GM19452 (cell line): ENCODE measurements at regions not wholly inside any gene's neighbourhood (a gene's known extent, or its start where the extent isn't known, plus 50 kb on each side); places are given as distances from the start of the nearest gene placed in this dataset.
A peak's percentile ranks its signal among the peaks of the same experiment; 100 is the strongest.

Experiments
- ATAC-seq: cut with Tn5 transposase; IDR thresholded peaks from one replicate; pipeline ENCODE4 v1.9.1; 2021; ENCODE audit not compliant: unreplicated experiment

DNA sequence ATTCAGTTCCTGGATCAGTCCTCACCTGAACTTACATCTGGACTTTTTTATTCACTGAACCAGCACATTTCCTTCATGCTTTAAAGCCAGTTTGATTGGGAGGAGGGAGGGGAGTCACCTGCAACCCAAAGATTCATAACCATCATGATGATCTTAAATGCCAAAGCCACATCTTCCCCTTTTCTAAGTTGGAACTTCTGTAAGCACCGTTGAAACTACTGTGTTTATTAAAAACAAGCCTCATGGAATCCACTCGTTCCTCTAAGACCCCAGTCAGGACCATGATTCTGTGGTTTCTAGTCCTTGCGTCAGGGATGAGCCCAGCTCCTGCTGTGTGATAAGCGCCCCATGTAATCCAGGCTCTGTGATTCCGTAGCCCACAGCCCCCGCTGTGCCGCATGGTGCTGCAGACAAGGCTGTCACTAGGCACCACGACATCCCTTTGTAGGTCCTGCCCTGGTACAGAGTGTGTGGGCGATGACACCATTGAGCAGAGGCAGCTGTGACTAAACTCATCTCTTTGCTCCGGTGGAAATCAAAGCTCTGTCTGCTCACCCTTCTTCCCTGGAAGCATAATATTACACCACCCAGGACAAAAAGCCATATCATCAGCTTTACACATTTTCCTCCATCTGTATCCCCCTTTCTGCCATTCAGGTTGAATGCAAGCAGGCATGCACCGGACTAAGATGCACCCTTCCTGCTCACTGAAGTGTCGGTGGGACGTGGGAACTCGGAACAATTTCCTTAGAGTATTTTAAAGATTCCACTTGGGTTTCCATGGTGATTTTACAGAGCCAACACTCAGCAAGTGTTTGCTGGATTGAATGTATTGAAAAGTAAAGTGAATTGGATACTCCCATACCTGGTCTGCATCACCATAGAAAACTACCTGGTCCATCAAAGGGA is 132.0 kb upstream of the FSTL4 start:
- no peak for ATAC-seq

DNA sequence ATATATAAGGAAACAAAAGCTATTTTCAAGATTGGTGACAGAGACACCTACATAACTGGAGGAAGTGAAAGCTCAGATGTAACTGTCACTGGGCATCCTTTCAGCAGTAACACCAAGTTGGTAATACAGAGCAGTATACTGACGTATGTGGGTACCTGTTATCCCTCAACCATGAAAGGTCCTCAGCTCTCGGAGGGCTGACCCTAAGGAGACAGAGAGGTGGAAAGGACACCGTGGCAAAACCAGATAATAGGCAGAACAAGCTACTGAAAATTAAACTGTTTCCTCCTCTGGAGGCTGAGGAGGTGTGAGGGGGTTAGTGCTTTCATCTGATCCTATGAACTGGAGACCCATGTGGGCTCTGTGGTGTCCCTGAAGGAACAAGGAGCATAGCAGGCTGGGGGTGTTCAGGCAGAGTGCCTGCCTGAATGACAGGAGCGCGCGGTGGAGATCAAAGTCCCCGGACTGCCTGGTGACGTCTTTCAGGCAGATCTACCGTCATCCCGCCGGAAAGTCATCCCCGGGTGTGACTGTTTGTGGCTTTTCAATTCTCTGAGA is 130.2 kb upstream of the FSTL4 start:
- peak; percentile 77 for ATAC-seq

DNA sequence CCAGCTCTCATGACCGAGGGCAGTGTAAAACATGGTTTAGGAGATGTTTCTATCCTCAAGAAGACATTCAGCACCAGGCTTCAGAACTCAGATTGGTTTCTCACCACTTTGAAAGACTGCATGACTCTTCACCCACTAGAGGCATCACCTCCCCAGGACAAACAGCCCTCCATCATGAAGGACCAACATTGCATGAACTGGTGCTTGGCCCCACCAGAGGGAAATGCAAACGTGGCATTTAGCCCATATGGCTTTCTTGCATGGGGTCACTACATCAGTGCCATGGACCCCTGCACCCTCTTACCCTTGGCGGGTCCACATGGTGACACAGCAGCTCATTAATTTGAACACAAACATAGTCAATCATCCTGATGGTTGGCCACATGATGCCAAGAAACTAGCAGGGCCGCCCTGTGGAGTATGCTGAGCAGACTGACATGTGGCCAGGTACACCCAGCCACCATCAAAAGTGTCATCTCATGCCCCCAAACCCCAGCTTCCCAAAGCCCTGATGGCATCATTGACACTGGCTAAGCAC is 129.5 kb upstream of the FSTL4 start:
- ATAC-seq: peak; percentile 12

DNA sequence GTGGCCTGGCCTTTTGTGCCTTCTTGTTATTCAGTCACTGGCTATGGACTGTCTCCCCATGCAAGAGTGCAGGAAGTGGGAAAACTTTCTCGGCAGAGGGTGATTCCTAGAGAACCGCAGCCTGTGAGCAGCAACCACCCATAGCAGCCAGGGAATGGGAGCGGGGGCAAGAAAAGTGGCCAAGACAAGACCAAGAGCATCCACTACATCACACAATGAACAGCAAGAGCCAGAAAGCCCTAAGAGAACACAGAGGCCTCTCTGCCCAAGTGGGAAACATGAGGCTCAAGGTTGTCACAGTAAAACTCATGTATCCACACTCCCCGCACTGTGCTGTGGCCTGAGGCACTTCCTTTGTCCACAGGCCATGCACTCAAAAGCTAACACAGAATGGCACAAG is 129.1 kb upstream of the FSTL4 start:
- ATAC-seq: no peak

DNA sequence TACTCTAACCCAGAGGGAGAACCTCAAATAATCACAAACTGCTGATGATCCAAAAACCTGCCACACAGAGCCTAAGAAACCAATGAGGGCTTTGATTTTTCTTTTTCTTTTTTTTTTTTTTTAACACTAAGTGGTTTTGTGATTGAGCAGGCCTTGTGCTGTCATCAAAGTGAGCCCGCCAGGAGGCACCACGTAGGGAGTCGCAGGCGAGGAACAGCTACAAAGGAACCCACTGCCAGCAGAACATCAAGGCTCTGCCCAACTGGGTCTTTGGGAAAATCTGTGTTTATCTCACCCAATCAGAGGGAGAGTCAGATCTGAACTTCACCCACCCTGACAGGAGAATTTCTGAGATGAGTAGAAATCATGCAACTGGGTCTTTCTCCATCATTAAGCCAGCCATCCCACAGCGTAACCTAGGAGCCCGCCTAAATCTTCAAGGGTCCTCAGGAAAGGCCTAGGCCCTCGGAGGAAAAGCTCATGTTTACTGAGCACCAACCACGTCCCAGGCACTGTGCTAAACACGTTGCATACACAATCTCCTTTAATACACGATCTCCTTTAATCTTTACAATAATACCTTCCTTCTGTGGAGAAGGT is 126.9 kb upstream of the FSTL4 start:
- no peak for ATAC-seq

DNA sequence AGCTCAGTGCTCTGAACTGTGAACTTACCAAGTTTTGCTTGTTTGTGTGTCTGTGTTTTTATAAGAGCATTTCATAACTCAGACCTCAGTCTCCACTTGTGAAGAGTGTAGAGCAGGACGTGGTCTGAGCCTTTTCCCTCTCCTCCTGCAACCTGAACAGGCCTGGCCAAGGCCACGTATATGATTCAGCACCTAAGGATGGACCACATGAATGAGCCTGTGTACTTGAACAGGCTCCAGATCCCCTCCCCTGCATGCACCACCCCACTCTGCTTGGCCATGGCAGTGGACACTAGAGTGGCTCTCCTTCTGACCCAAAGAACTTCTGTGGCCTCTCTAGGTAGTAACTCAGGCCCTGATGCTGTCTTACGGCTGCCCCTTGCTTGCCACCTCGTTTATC is 125.9 kb upstream of the FSTL4 start:
- no peak for ATAC-seq

DNA sequence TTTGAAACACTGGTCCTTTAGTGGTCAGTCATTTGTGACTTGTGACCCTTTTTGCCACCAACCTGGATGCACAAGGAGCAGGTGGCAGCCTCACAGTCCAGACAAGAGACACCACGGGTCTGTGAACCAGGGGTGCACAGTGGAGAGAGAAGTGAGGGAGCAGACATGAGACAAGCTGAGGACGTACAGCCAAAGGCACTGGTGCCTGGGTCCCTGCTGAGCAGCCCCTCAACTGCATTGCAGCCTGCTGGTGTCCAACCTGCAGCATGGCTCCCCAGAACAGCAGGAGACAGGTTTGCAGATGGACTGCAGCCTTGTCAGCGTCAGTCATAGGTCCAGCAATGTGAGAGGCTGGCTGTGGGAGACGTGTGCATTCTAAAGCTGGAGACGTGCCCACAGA is 124.2 kb upstream of the FSTL4 start:
- no peak for ATAC-seq

DNA sequence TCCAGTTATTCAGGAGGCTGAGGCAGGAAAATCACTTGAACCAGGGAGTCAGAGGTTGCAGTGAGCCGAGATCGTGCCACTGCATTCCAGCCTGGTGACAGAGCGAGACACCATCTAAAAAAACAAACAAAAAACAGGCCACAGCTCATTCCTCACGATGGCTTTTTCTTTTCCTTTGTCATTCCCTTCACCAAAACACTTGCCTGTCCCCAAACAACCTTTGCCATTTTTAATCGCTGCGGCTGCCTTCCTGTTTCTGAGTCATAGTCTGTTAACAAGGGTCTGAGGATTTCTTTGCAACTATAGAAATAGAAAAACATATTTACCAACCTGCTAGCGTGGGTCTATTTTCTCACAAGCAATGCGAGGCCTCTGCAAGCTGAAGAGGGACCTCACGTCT is 123.0 kb upstream of the FSTL4 start:
- no peak for ATAC-seq

DNA sequence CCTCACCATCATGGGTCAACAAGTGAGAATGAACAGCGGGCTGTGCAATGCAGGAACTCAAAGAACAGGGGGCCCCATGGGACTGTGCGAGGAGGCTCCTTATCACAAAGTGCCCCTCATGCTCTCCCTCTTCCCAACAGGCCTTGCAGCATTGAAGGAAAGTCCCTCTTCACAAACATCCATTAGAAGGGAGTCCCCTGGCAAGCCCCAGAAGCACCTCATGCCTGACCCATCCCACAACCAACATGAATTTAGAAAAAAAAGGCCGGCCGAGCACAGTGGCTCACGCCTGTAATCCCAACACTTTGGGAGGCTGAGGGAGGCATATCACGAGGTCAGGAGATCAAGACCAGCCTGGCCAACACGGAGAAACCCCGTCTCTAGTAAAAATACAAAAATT is 122.6 kb upstream of the FSTL4 start:
- ATAC-seq: no peak

DNA sequence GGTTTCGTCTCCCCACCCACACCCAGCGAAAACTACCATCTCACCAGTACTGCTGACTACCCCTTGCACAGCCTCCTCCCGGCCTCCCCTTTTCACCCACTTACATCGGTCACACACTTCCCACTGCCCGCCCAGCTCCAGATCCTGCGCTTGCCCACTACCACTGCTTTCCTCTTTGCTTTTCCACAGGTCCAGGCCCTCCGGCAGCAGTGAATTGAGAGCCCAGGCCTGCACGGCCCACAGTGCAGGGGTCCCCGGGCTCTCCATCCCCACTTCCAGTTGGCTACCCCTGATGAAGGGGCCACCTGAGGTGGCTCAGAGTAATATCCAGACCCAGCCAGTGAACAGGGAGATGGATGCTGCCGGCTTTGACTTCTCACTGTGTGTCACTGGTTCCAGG is 120.2 kb upstream of the FSTL4 start:
- no peak for ATAC-seq

DNA sequence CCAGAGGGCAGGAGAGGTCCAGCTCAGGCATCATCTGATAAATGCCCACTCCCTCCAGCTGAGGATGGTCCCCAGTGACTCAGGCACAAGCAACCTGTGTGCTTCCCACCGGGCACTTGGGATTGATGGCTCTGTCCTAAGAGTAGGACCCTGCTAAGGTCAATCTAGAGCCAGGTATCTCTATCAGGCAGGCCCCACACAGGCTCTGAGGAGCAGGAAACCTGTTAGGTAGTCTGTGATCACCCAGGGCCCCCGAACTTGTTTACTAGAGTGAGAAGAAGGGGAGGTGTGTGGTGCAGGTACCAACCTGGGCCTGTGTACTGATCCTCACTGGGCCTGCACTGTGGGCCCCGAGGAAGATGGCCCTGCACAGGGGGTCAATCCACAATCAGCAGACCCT is 119.6 kb upstream of the FSTL4 start:
- no peak for ATAC-seq

DNA sequence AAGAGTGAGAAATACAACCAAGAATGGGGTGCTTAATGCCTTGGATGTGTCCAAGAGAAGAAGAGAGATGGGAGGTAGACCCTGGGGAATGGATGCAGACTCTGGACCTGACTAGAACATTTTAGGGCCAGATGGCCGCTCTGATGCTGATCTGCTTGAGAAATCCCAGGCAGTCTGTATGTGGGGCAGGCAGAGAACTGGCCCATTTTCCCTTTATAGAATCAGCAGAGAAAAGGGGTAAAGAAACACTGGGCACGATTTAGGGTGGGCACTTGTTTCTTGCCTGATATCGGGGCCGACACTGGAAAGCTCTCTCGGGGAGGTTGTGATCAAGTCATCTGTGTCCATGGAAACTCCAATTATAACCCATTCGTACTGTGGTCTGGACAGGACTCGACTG is 118.5 kb upstream of the FSTL4 start:
- no peak for ATAC-seq

DNA sequence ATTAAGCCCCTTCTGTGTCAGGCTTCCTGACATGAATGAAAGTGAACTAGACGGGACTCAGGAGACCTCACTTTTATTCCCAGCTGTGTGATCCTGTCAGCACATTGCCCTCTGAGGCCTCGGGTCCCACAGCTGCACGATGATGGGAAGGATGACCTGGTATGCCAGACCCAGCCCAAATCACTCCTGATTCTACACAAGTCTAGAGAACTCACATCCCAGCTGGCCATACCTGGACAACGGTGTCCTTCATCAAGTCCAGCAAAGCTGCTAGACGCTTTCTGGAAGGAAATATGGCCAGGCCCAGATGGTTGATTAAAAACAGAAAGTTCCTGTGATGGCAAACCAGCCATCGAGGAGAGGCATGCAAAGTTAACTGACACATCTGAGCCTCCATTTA is 118.0 kb upstream of the FSTL4 start:
- no peak for ATAC-seq

DNA sequence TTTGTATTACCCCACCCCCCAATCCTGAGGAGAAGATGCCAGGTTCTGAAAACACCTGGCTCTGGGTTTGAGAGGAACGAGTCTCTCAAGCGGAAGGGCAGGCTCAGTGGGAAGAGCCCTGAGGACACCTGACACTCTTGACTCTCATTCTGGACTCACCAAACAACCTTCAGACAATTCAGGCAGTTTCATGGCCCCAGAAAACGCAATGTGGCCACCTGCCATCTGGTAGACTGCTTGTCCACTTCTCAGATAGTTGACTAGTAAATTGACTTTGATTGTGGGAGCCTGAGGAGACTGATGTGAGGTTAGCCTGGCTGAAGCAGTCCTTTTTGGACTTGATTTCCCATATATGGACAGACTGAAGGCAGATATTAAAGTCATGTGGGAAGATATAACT is 117.5 kb upstream of the FSTL4 start:
- no peak for ATAC-seq

DNA sequence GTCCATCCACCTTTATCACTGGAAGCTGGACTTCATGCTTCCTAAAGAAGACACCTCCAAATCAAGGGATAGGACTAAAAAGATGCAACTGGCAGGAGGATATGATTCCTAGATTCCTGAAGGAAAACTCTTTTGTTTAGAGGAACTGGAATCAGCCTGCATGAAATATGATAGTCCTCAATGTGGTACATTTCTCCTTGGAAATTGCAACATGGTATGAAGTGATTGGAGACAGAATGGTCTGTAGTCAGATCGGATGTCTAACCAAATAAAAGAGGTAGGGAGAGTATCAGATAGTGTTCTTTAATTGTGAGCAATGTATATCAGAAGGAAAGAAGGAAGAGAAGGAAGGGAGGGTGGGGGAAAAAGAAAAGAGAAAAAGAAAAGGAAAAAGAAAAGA is 116.1 kb upstream of the FSTL4 start:
- ATAC-seq: no peak

DNA sequence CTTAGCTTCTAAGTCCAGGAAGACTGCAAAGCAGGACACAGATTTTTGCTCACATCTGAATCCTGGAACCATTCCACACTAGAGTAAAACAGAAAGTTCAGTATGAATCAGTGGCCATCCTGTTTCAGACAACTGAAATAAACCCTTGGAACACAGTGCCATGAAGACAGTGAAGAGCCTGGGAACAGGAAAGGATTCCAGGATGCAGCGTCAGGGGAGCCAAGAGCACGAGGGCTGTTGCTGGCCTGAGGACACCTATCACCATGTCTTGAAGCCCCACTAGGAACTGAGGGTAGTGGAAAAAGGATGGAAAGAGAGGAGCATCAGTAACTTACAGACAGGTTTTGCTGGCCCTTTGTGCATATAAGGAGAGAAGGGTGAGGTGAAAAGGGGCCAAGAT is 115.3 kb upstream of the FSTL4 start:
- no peak for ATAC-seq

DNA sequence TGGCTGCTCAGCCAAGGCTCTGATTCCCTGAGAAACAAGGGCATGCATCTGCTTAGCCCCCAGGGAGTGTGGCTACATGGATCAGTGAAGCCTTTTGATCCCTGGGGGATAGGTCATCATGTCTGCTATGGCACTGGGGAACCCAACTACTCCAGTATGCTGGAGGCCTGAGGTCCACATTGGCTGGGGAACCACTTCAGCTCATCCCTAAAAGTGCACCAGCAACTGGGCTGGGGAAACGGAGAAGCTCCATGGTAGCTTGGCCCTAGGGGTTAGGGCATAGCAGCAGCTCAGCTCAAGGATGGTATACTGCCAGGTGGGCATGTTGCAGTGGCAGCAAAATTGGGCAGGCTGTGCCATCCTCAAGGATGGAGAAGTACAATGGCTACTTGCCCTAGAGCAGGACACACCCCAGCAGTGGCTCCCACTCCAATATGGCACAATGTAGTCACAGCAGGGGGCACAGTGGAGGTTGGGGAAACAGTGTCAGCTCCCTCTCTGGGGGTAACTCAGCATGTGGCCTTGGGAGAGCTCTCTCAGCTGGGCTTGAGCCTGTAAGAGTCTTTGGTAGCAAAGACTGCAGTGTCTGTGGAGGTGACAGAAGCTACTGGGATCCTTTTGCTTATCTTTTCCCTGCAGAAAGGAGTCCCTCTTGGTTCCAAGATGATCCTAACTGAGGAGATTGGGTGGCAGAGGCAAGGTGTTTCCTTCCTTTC is 111.5 kb upstream of the FSTL4 start:
- ATAC-seq: no peak

DNA sequence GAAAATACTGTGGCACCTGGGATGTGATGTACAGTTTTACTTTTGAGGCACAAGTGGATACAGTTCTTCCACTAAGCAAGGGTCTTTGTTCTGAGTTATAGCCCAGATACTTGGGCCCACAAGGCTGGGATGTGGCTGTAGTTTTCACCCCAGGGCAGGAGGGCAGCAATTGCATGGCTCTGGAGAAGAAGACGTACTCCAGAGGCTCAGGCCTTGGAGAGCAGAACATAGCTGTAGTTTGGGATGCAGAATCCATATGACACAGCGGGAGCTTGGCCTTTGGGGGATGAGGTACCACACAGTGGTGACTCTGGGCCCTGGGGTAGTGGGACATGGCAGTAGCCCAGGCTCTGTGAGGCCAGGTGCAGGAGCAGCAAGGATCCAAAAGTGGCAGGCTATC is 110.8 kb upstream of the FSTL4 start:
- ATAC-seq: no peak

DNA sequence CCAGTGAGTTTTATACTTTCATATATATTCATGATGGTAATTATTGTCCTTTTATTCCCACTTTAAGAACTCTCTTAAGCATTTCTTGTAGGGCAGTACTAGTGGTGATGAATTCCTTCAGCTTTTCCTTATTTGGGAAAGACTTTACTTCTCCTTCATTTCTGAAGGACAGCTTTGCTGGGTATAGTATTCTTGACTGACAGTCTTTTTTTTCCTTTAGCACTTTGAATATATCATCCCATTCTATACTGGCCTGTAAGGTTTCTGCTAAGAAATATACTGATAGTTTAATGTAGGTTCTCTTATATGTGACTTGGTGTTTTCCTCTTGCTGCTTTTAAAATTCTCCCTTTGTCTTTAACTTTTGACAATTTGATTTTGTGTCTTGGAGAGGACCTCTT is 109.0 kb upstream of the FSTL4 start:
- ATAC-seq: no peak

DNA sequence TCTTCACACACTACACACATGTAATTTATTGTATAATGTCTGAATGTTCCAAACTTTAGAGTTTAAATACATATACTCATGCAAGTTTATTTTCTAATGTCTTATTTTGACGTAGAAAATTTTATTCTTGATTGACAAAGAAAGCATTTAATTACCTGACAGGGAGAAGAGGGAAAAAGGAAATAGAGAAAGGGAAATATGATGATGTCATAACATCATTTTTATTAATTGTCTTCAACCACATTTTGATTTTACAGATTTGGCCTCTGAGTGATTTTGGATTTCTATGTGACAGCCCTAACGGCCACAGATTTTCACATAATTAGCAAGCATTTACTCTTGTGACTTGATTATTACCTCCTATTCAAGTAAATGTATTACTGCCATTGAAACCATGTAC is 106.1 kb upstream of the FSTL4 start:
- no peak for ATAC-seq

DNA sequence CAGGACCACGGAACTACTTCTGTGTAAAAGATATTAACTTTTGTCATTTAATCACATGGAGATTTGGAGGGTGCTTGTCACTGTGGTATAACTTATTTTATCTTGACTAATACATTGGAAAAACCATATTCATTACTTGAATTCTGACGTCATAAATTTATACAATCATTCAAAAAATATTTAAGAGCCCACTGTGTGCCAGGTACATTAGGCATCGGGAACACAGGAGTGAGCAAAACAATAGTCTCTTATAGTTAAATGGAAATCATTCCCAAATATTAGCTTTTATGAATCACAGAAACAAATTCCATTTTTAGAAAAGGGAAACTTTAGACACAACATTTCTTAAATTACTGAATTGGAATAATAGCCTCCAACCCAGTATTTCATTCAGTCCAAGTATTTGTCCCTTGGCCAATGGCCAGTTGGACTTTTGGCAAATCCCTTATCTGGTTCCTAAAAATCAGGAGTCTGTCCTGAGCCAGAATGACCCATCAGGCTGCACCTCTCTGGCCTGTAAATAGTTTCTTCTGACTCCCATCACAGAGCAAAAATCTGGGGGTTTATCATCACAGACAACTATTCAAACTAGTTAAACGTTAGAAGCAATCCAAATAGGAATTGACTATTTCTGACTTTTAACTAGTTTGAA is 104.3 kb upstream of the FSTL4 start:
- ATAC-seq: no peak
